K562 (cell line): ENCODE measurements at regions not wholly inside any gene's neighbourhood (a gene's known extent, or its start where the extent isn't known, plus 50 kb on each side); places are given as distances from the start of the nearest gene placed in this dataset.

Experiments used
- ATAC-seq: fragments of 200-7000 bp; cut with Tn5 transposase; 3 replicates; pipeline ENCODE4 v1.9.1; 2020; ENCODE audit warnings: moderate library complexity
- BruUV-seq: library from RNA; stranded (reverse); fragments of 400-500 nt; replicated peaks from 2 replicates; lab custom pipeline; 2021; lab: Mats Ljungman, UMichigan
- CTCF ChIA-PET: fragments of 300-600 bp; formaldehyde crosslinking; extraction: SDS; loops from one replicate; lab custom pipeline; 2021; ENCODE audit warnings: low intra/inter-chr PET ratio; lab: Yijun Ruan, JAX
- POLR2A ChIA-PET: fragments of 300-600, 350-650 bp; sonication (Branson Sonifier 250); formaldehyde crosslinking; extraction: SDS; loops from one replicate; lab custom pipeline; 2021; ENCODE audit warnings: antibody characterized with exemption, inconsistent platforms; lab: Yijun Ruan, JAX
- DNase-seq, 4 experiments: peaks; one replicate each; pipeline versions ENCODE4 v3.0.0 to v3.0.0-alpha.2; 2011 to 2018; ENCODE audit warnings: low spot score in 3 of 4, mixed read lengths in 3 of 4; ENCODE audit errors: extremely low read depth in 1 of 4
- FAIRE-seq: peaks from 2 replicates; lab custom pipeline; 2011; peaks lifted over from hg19 to GRCh38; lab: Jason Lieb, UNC
- H2AFZ ChIP-seq: 2 replicates; pipeline ENCODE4 v1.6.0; 2011; ENCODE audit warnings: low read depth, low read length, control low read depth, inconsistent platforms
- H3K27ac ChIP-seq: fragments of 200-600 bp; 3 replicates; pipeline ENCODE4 v1.8.0; 2011; ENCODE audit warnings: low read depth, mild to moderate bottlenecking, control low read depth, inconsistent platforms, low read length, moderate library complexity, mixed read lengths; ENCODE audit errors: extremely low read depth
- H3K27me3 ChIP-seq, 2 experiments: fragments of 300-600 bp in 1 of 2; 2 replicates in 1 of 2; 3 replicates in 1 of 2; pipeline versions ENCODE4 v1.6.0 to v1.8.0; 2011; ENCODE audit warnings: inconsistent platforms in 2 of 2, low read length in 2 of 2, mild to moderate bottlenecking in 1 of 2, mixed read lengths in 1 of 2, moderate library complexity in 1 of 2; ENCODE audit not compliant: control insufficient read depth in 2 of 2, insufficient read depth in 2 of 2
- H3K36me3 ChIP-seq: fragments of 300-600 bp; 3 replicates; pipeline ENCODE4 v1.8.0; 2011; ENCODE audit warnings: mild to moderate bottlenecking, low read length, inconsistent platforms; ENCODE audit not compliant: control insufficient read depth, insufficient read depth
- H3K4me1 ChIP-seq, 2 experiments: fragments of 200-600 bp in 1 of 2; replicated peaks in 1 of 2; 2 replicates in 1 of 2; 3 replicates in 1 of 2; pipeline versions ENCODE4 v1.5.1 to v1.8.0; 2011; ENCODE audit warnings: inconsistent platforms in 2 of 2, low read length in 2 of 2, mild to moderate bottlenecking in 1 of 2, mixed read lengths in 1 of 2, moderate library complexity in 1 of 2; ENCODE audit not compliant: control insufficient read depth in 2 of 2, insufficient read depth in 2 of 2
- H3K4me2 ChIP-seq: 2 replicates; pipeline ENCODE4 v1.6.1; 2011; ENCODE audit warnings: low read length, control low read depth, inconsistent platforms, mixed read lengths; ENCODE audit not compliant: insufficient read depth
- H3K4me3 ChIP-seq: fragments of 200-600 bp; sonication (generic), shearing (Covaris generic); 2 replicates; pipeline ENCODE4 v1.5.1; 2016; ENCODE audit warnings: control low read depth, inconsistent platforms
- H3K79me2 ChIP-seq: fragments of 200-600 bp; 3 replicates; pipeline ENCODE4 v1.8.0; 2011; ENCODE audit warnings: low read length, inconsistent platforms; ENCODE audit not compliant: control insufficient read depth, insufficient read depth
- H3K9ac ChIP-seq, 2 experiments: 2 replicates each; pipeline versions ENCODE4 v1.6.0 to v1.6.1; 2011; ENCODE audit warnings: low read depth in 2 of 2, low read length in 2 of 2, control low read depth in 1 of 2, inconsistent platforms in 1 of 2, mild to moderate bottlenecking in 1 of 2, mixed read lengths in 1 of 2; ENCODE audit not compliant: insufficient read depth in 1 of 2
- H3K9me1 ChIP-seq: one replicate; pipeline ENCODE4 v1.6.0; 2011; ENCODE audit warnings: inconsistent platforms, mild to moderate bottlenecking, low read length, moderate library complexity; ENCODE audit not compliant: control insufficient read depth, insufficient read depth
- H3K9me3 ChIP-seq: replicated peaks from 2 replicates; pipeline ENCODE4 v1.5.1; 2011; ENCODE audit warnings: low read depth, low read length, inconsistent platforms; ENCODE audit not compliant: control insufficient read depth, insufficient read depth
- H4K20me1 ChIP-seq: replicated peaks from 2 replicates; pipeline ENCODE4 v1.6.1; 2011; ENCODE audit warnings: low read length, inconsistent platforms, mixed read lengths; ENCODE audit not compliant: control insufficient read depth, insufficient read depth
- C11orf30 ChIP-seq: fragments of 450-650 bp; IDR thresholded peaks from 2 replicates; pipeline ENCODE4 v1.6.1; 2016; ENCODE audit warnings: low read depth, mild to moderate bottlenecking
- CBFB ChIP-seq: sonication (generic); formaldehyde crosslinking; IDR thresholded peaks from 2 replicates; pipeline ENCODE4 v1.4.0; 2020; ENCODE audit warnings: mild to moderate bottlenecking, missing genetic modification reagents
- ERF ChIP-seq: fragments of 450-650 bp; formaldehyde crosslinking; IDR thresholded peaks from 2 replicates; pipeline ENCODE4 v1.4.0; 2020; ENCODE audit warnings: mild to moderate bottlenecking, mixed read lengths
- FOXM1 ChIP-seq, 2 experiments: fragments of 450-650 bp in 1 of 2; sonication (generic) in 1 of 2; formaldehyde crosslinking in 1 of 2; IDR thresholded peaks; 2 replicates each; pipeline versions ENCODE4 v1.6.1 to v1.9.0; 2017 to 2022; ENCODE audit warnings: low read depth in 2 of 2, mild to moderate bottlenecking in 2 of 2, missing genetic modification reagents in 1 of 2, moderate library complexity in 1 of 2
- HCFC1 ChIP-seq: IDR thresholded peaks from 2 replicates; pipeline ENCODE4 v1.6.1; 2012; ENCODE audit warnings: low read depth, low read length, improper control_type of control experiment
- HEY1 ChIP-seq: fragments of 250-450 bp; sonication (Bioruptor Pico); IDR thresholded peaks from 2 replicates; pipeline ENCODE4 v1.5.0; 2020; ENCODE audit warnings: mild to moderate bottlenecking, moderate library complexity, borderline replicate concordance
- KLF13 ChIP-seq: fragments of 450-650 bp; IDR thresholded peaks from 2 replicates; pipeline ENCODE4 v1.6.1; 2016; ENCODE audit warnings: missing genetic modification characterization, low read depth, mild to moderate bottlenecking, missing compliant biosample characterization, moderate library complexity, borderline replicate concordance
- SMAD2 ChIP-seq: fragments of 150-350 bp; IDR thresholded peaks from 2 replicates; pipeline ENCODE4 v1.6.1; 2014; ENCODE audit warnings: low read depth, mild to moderate bottlenecking, low read length
- SNIP1 ChIP-seq: fragments of 450-650 bp; IDR thresholded peaks from 2 replicates; pipeline ENCODE4 v1.7.1; 2017; ENCODE audit warnings: low read depth, mild to moderate bottlenecking
- TAF1 ChIP-seq: IDR thresholded peaks from 2 replicates; pipeline ENCODE4 v1.6.1; 2011; ENCODE audit warnings: mild to moderate bottlenecking, low read length, moderate library complexity; ENCODE audit not compliant: insufficient read depth, control insufficient read depth, severe bottlenecking; ENCODE audit errors: extremely low read depth
- ZKSCAN8 ChIP-seq: fragments of 200-800 bp; sonication (Bioruptor generic); IDR thresholded peaks from 2 replicates; pipeline ENCODE4 v1.6.1; 2016; ENCODE audit warnings: missing genetic modification characterization, missing compliant biosample characterization
- ZNF197 ChIP-seq: fragments of 200-800 bp; sonication (Bioruptor generic); IDR thresholded peaks from 2 replicates; pipeline ENCODE4 v1.6.1; 2016; ENCODE audit warnings: low read depth, missing genetic modification characterization, missing compliant biosample characterization
- ZNF766 ChIP-seq: fragments of 200-800 bp; sonication (Bioruptor generic); conservative IDR thresholded peaks from 2 replicates; pipeline ENCODE4 v1.6.1; 2016; ENCODE audit warnings: missing genetic modification characterization, missing compliant biosample characterization
- ZNF830 ChIP-seq: fragments of 250-450 bp; sonication (Bioruptor Pico); IDR thresholded peaks from 2 replicates; pipeline ENCODE4 v1.5.0; 2021; ENCODE audit warnings: mild to moderate bottlenecking
- WGBS: fragments of 100-300 bp; shearing (Covaris generic); methylation state at CpG from one replicate; pipeline ENCODE4 v1.1.6; 2016; ENCODE audit warnings: low coverage, mixed read lengths; ENCODE audit not compliant: insufficient coverage; ENCODE audit errors: missing lambda C conversion rate; 5-methylcytosine and 5-hydroxymethylcytosine counted together
- in situ Hi-C: fragments of 300-500 bp; cut with MboI; formaldehyde crosslinking; loops from 4 replicates; pipeline ENCODE4 v1.15.0; 2018; ENCODE audit warnings: inconsistent platforms, mixed read lengths
- intact Hi-C: fragments of 100-400 bp; cut with micrococcal nuclease; formaldehyde crosslinking; loops from 2 replicates; pipeline ENCODE4 v1.14.2; 2022
- TF ChIP-seq, protein P1 (sequence below): fragments of 250-450 bp; sonication (Bioruptor Pico); IDR thresholded peaks from 2 replicates; pipeline ENCODE4 v1.5.0; 2021; ENCODE audit warnings: mild to moderate bottlenecking, moderate library complexity
- TF ChIP-seq, protein P2 (sequence below), 2 experiments: fragments of 450-650 bp in 1 of 2; IDR thresholded peaks; 2 replicates each; pipeline ENCODE4 v1.6.1; 2011 to 2017; ENCODE audit warnings: low read depth in 2 of 2, antibody characterized with exemption in 1 of 2, borderline replicate concordance in 1 of 2, low read length in 1 of 2, mild to moderate bottlenecking in 1 of 2, mixed read lengths in 1 of 2; ENCODE audit not compliant: control insufficient read depth in 1 of 2

DNA sequence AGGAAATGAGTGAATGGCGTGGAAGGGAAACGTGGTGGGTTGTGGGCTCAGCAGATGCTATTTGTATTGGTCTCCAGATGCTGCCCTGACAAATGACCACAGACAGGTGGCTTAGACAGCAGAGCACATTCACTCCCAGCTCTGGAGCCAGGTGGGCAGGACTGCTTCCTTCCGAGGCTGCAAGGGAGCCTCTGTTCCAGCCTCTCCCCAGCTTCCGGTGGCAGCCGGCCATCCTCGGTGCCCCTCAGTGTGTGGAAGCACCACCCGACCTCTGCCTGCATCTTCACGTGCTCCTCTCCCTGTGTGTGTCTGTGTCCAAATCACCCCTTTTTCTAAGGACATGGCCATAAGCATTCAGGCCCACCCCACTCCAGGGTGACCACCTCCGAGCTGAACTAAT, 105.1 kb downstream of the SOX1 start:
- H3K9ac ChIP-seq: no peak overlapping the region
- H3K79me2 ChIP-seq: no peaks in the 10 kb centered on the region
- BruUV-seq: no TSS peak
- no peak overlapping the region for H2AFZ ChIP-seq
- in situ Hi-C loops (no loop called here), intact Hi-C loops (no loop called here)
- FAIRE-seq (no peak), ATAC-seq (no peak), DNase-seq (no peak)
- whole genome bisulfite sequencing: 0% methylated on average over 8 of the region's 9 CpGs
- H3K9me1 ChIP-seq: no peaks in the 10 kb centered on the region
- no peak overlapping the region for H3K27ac ChIP-seq
- no peak overlapping the region for H3K4me3 ChIP-seq
- H3K27me3 ChIP-seq: peaks cover 3 to 19% of the 10 kb centered on the region in 2 experiments; a peak in 3 of 5 replicates
- no peak overlapping the region for H3K4me2 ChIP-seq
- ChIA-PET POLR2A (interaction anchor here (0.7 kb wide), 1 partner anchor 651 kb away, joined by 3 read pairs; no protein-coding TSS in a partner anchor), CTCF (no interaction called here)
- no peaks in the 10 kb centered on the region for H3K36me3 ChIP-seq
- H4K20me1 ChIP-seq: no peaks in the 10 kb centered on the region
- H3K9me3 ChIP-seq: no peaks in the 10 kb centered on the region
- H3K4me1 ChIP-seq: no peaks in the 10 kb centered on the region
- TF ChIP-seq ZNF197 (CRISPR knock-in tag) (no peak), FOXM1 (IDR thresholded peaks at IDR 0.05; ENCODE audit: low read depth) (no peak), FOXM1 (CRISPR knock-in tag; IDR thresholded peaks at IDR 0.05; ENCODE audit: low read depth) (no peak), SMAD2 (no peak), ERF (CRISPR knock-in tag) (no peak), CBFB (CRISPR knock-in tag) (no peak), SNIP1 (no peak), ZNF766 (CRISPR knock-in tag) (no peak), KLF13 (tag) (no peak), C11orf30 (no peak), TAF1 (no peak), HCFC1 (no peak), ZNF830 (CRISPR knock-in tag) (no peak), ZKSCAN8 (no peak), HEY1 (CRISPR knock-in tag) (no peak)
- TF ChIP-seq, protein P1, sequence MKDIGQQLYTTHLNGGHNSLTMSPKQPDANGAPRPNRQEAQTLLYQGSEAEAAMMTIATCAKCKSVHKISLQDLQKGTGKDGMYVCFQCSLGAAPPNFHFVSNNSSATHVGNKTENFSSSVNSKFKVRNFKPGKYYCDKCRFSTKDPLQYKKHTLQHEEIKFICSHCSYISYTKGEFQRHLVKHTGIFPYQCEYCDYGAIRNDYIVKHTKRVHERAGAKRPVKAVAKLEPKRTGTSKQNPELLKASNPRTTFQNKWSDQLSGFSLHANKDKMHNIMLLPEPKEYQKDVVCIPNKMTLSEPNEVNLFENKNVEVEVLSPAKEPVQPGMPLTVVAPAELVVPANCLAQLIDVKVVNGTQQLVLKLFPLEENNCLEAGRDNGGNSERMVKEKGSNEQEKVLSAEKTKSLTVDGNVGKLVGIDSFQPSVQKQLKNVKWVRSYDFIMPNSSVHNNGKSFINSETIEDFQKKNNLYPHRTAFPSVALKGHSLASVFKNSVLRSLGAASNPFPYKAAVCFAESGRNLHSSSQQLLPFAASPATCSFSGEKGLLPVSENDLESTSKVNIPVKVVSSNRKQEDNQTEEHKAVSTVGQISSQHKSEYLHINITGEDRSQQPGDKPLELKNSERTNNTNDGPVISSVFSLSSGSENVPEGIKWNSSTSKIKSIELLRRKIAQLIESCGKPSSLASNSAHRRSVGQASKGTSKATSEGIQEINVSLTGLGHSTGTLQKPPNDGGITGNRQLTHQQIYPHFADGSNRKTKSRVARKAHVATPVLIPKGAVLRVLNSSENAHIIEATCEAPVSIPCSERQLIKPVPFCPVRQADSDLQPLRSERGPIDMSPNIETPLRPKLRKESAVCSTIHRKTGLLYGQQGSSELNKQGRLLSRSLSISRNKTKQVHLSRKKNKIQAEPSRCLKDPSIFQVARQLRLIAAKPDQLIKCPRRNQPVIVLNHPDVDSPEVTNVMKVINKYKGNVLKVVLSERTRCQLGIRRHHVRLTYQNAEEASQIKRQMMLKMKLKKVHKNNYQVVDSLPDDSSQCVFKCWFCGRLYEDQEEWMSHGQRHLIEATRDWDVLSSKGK (CRISPR knock-in tag): no peak
- TF ChIP-seq, protein P2, sequence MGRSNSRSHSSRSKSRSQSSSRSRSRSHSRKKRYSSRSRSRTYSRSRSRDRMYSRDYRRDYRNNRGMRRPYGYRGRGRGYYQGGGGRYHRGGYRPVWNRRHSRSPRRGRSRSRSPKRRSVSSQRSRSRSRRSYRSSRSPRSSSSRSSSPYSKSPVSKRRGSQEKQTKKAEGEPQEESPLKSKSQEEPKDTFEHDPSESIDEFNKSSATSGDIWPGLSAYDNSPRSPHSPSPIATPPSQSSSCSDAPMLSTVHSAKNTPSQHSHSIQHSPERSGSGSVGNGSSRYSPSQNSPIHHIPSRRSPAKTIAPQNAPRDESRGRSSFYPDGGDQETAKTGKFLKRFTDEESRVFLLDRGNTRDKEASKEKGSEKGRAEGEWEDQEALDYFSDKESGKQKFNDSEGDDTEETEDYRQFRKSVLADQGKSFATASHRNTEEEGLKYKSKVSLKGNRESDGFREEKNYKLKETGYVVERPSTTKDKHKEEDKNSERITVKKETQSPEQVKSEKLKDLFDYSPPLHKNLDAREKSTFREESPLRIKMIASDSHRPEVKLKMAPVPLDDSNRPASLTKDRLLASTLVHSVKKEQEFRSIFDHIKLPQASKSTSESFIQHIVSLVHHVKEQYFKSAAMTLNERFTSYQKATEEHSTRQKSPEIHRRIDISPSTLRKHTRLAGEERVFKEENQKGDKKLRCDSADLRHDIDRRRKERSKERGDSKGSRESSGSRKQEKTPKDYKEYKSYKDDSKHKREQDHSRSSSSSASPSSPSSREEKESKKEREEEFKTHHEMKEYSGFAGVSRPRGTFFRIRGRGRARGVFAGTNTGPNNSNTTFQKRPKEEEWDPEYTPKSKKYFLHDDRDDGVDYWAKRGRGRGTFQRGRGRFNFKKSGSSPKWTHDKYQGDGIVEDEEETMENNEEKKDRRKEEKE (IDR thresholded peaks at IDR 0.05; ENCODE audit: borderline replicate concordance in 1 of 2, control insufficient read depth in 1 of 2, low read depth in 2 of 2, low read length in 1 of 2): no peak
